NT2/D1 (cell line): ENCODE measurements at regions not wholly inside any gene's neighbourhood (a gene's known extent, or its start where the extent isn't known, plus 50 kb on each side); places are given as distances from the start of the nearest gene placed in this dataset.

Source experiments
- SUZ12 ChIP-seq: IDR thresholded peaks from 2 replicates; pipeline ENCODE4 v1.6.1; 2011; ENCODE audit not compliant: insufficient read length, insufficient read depth; ENCODE audit errors: extremely low read depth
- YY1 ChIP-seq: IDR thresholded peaks from 2 replicates; pipeline ENCODE4 v1.6.1; 2011; ENCODE audit not compliant: insufficient read length, insufficient read depth
- ZNF274 ChIP-seq: IDR thresholded peaks from 2 replicates; pipeline ENCODE4 v1.6.1; 2011; ENCODE audit warnings: mild to moderate bottlenecking, low read depth, low read length

DNA sequence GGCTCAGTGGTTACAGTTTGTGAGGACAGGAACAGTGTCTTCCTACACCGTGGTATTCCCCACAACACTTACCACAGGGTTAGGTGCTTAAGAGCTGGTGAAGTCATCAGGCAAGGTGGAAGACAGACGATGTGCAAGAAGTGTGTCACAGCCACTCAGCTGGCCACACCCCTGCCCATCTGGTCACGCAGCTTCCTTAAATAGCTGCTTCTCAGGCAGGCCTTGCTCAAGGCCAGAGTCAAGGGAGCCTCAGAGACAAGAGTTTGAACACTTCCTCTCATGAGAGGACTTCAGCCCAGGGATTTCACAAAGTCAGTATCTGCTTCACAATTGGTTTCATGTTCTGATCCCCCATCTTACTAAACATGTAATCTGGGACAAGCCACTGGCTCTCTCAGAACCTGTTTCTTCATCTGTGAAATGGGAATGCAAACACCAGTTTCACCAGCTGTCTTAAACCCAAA lies 80.3 kb upstream of the FRY start:
- TF ChIP-seq YY1 (no peak), SUZ12 (no peak), ZNF274 (no peak)
